ENCODE measurements at regions not wholly inside any gene's neighbourhood (a gene's known extent, or its start where the extent isn't known, plus 50 kb on each side); places are given as distances from the start of the nearest gene placed in this dataset.

GRCh38 chr20:40943591-40943990, 85.0 kb upstream of the TOP1 start:
- TF ChIP-seq CTCF (IDR thresholded peaks at IDR 0.05) (no peak), POLR2A (IDR thresholded peaks at IDR 0.05) (no peak)
